ENCODE measurements at regions not wholly inside any gene's neighbourhood (a gene's known extent, or its start where the extent isn't known, plus 50 kb on each side); places are given as distances from the start of the nearest gene placed in this dataset.

DNA sequence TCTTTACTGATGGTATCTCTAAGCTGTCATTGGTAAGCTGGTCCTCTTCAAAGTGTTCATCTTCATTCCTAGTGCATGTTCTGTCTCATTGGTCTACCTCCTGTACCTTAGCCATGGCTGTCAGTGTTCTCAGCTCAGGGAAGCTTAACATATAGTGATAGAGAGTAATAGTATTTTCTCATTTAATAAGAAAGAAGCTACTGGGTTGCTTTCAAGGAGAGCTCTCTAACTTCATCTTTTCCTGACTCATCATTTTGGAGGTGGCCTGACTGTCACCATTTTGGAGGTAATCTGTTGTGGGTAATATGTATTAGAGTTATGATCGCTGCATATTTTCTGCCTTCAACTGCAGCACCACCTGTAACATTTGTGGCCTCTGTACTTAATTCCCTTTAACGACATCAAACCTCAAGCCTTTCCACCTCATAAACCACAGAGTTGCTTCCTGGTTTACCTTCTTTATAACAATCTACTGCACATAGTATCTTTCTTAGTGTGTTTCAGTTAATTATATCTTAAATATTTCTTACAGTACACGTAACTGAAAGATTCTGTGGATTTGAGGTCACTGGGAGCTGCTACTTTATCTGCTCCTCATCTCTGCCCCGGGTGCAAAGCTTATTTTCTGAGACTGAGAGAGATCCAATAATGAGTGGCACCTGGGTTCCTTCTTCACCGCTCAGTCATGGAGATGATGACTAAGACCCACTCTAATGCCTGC is 474.0 kb upstream of the TECRL start:
- POLR2A ChIA-PET, result no interaction called here
- TF ChIP-seq, protein P1, sequence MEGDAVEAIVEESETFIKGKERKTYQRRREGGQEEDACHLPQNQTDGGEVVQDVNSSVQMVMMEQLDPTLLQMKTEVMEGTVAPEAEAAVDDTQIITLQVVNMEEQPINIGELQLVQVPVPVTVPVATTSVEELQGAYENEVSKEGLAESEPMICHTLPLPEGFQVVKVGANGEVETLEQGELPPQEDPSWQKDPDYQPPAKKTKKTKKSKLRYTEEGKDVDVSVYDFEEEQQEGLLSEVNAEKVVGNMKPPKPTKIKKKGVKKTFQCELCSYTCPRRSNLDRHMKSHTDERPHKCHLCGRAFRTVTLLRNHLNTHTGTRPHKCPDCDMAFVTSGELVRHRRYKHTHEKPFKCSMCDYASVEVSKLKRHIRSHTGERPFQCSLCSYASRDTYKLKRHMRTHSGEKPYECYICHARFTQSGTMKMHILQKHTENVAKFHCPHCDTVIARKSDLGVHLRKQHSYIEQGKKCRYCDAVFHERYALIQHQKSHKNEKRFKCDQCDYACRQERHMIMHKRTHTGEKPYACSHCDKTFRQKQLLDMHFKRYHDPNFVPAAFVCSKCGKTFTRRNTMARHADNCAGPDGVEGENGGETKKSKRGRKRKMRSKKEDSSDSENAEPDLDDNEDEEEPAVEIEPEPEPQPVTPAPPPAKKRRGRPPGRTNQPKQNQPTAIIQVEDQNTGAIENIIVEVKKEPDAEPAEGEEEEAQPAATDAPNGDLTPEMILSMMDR (IDR thresholded peaks at IDR 0.05; ENCODE audit: control extremely low read depth, extremely low read depth, low read depth, missing control alignments), result no peak
- CTCF ChIA-PET, result interaction anchor here (0.9 to 1.4 kb wide), 3 partner anchors 10 to 20 kb away, joined by 3 to 4 read pairs (median 4); no protein-coding TSS in a partner anchor
- no peak for DNase-seq (ENCODE audit: extremely low spot score)

DNA sequence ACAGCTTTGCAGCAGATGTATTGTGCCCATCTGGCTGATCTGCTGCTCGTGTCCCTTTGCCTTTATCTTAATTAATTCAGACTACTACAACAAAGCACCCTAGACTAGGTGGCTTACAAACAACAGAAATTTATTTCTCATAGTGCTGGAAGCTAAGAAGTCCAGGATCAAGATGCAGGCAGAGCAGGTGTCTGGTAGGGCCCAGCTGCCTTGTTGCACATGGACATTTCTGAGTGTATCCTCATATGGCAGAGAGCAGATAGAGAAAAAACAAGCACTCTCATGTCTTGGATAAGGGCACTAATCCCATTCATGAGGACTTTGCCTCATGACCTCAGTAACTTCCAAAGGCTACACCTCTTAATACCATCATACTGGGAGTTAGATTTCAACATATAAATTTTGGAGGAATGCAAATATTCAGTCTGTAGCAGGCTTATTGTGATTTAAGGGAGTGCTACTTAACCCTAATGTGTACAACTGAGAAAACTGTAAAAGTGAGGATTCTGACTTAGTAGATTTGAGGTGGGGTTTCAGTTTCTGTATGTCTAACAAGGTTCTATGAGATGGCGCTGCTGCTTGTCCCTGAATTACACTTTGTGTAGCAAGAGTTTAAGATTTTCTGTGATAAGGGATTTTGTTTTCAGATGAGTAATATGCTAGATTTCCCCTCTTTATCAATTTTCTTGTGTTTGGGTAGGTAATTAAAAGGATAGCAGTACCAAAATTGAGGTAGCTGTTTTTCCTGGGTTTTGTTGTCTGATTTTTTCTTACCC is 473.2 kb upstream of the TECRL start:
- no peak for DNase-seq (ENCODE audit: extremely low spot score)
- ChIA-PET CTCF (interaction anchor here (1.0 to 1.4 kb wide), 3 partner anchors 13 to 24 kb away, joined by 3 to 4 read pairs (median 3); no protein-coding TSS in a partner anchor), POLR2A (no interaction called here)
- TF ChIP-seq, protein P1 (IDR thresholded peaks at IDR 0.05; ENCODE audit: control extremely low read depth, extremely low read depth, low read depth, missing control alignments), result no peak

DNA sequence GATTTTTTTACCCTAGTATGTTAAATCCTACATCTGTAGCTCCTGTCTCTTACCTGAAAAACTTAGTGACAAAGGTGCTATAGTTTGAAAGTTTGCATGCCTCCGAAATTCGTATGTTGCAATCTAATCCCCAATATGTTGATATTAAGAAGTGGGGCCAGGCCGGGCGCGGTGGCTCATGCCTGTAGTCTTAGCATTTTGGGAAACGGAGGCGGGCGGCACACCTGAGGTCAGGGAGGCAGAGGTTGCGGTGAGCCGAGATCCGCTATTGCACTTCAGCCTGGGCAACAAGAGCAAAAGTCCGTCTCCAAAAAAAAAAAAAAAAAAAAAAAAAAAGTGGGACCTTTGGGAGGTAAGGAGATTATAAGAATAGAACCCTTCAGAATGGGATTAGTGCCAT is 471.3 kb upstream of the TECRL start:
- TF ChIP-seq, protein P1 (IDR thresholded peaks at IDR 0.05; ENCODE audit: control extremely low read depth, extremely low read depth, low read depth, missing control alignments), result no peak
- no peak for DNase-seq (ENCODE audit: extremely low spot score)
- ChIA-PET CTCF (no interaction called here), POLR2A (no interaction called here)

DNA sequence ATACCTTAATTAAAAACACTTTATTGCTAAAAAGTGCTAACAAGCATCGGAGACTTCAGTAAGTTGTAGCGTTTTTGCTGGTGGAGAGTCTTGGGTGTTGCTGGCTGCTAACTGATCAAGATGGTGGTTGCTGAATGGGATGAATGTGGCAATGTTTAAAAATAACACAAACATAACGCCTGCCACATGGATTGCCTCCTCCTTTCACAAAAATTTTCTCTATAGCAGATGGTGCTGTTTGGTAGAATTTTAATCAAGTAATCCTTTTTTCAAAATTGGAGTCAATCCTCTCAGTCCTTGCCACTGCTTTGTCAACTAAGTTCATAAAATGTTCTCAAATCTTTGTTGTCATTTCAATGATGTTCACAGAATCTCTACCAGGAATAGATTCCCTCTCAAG is 466.8 kb upstream of the TECRL start:
- DNase-seq (ENCODE audit: extremely low spot score), result no peak
- TF ChIP-seq, protein P1 (IDR thresholded peaks at IDR 0.05; ENCODE audit: control extremely low read depth, extremely low read depth, low read depth, missing control alignments), result no peak
- POLR2A ChIA-PET, result no interaction called here
- CTCF ChIA-PET, result no interaction called here

DNA sequence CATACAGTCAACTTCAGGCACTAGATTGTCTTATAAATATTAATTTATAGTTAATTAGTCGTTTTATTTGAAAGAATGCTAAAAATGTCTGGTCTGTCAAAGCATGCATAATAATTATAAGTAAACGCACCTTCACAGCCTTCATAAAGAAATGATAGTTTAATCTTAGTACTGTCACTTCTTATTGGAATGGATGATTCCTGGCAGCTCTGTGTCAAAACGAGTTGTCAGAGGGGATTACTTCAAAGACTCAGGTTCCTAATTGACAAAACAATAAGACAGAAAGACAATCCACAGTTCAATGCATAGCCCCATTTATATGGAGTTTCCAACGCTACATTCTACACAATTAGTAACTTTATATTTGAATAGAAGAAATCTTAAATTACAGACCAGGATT is 461.3 kb upstream of the TECRL start:
- POLR2A ChIA-PET, result no interaction called here
- no peak for DNase-seq (ENCODE audit: extremely low spot score)
- TF ChIP-seq, protein P1 (IDR thresholded peaks at IDR 0.05; ENCODE audit: control extremely low read depth, extremely low read depth, low read depth, missing control alignments), result no peak
- CTCF ChIA-PET, result no interaction called here

DNA sequence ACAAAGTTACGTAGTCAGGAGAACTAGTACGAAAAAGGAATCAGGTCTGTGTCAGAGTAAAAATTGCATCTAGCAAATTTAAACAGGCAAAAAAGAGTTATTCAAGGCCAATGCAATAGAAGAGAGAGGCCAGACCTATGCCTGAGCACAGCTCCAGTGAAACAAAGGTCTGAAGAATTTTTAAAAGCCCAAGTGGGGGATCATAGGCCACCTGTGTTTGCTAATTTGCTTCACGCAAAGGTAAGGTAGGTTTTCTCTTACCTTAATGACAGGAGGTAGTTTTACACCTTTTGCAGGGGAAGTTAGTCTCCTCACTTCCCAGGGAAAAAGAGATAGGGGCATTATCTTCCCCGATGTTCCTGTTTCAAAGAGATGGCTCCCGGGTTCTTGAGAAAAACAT is 448.6 kb upstream of the TECRL start:
- ChIA-PET POLR2A (no interaction called here), CTCF (no interaction called here)
- TF ChIP-seq, protein P1 (IDR thresholded peaks at IDR 0.05; ENCODE audit: control extremely low read depth, extremely low read depth, low read depth, missing control alignments), result no peak
- DNase-seq (ENCODE audit: extremely low spot score), result no peak

Data from GM10248 (cell line).